H9 (cell line): ENCODE measurements at regions not wholly inside any gene's neighbourhood (a gene's known extent, or its start where the extent isn't known, plus 50 kb on each side); places are given as distances from the start of the nearest gene placed in this dataset.

Experiments
- DNase-seq: peaks from one replicate; pipeline ENCODE4 v3.0.0-alpha.2; 2017
- H2AFZ ChIP-seq: one replicate; pipeline ENCODE4 v1.6.1; 2013; ENCODE audit warnings: mild to moderate bottlenecking, low read length, control low read depth, moderate library complexity
- H2AK5ac ChIP-seq: 2 replicates; pipeline ENCODE4 v1.6.1; 2013; ENCODE audit warnings: low read length, control low read depth, mixed read lengths; ENCODE audit not compliant: insufficient read length
- H2BK120ac ChIP-seq: one replicate; pipeline ENCODE4 v1.6.1; 2013; ENCODE audit warnings: low read depth, mild to moderate bottlenecking, low read length, control low read depth, inconsistent platforms; ENCODE audit not compliant: poor library complexity, severe bottlenecking
- H2BK12ac ChIP-seq: 2 replicates; pipeline ENCODE4 v1.6.1; 2013; ENCODE audit warnings: low read length, control low read depth, mixed read lengths, low read depth; ENCODE audit not compliant: insufficient read length
- H2BK15ac ChIP-seq: 2 replicates; pipeline ENCODE4 v1.6.1; 2013; ENCODE audit warnings: low read depth, low read length, control low read depth
- H2BK20ac ChIP-seq: one replicate; pipeline ENCODE4 v1.6.1; 2013; ENCODE audit warnings: low read depth, mild to moderate bottlenecking, low read length, control low read depth, inconsistent platforms; ENCODE audit not compliant: poor library complexity, severe bottlenecking
- H2BK5ac ChIP-seq: 2 replicates; pipeline ENCODE4 v1.6.1; 2013; ENCODE audit warnings: low read length, control low read depth, mixed read lengths; ENCODE audit not compliant: insufficient read length
- H3K14ac ChIP-seq: 2 replicates; pipeline ENCODE4 v1.6.1; 2013; ENCODE audit warnings: low read length, control low read depth; ENCODE audit not compliant: insufficient read depth
- H3K18ac ChIP-seq: 2 replicates; pipeline ENCODE4 v1.6.1; 2013; ENCODE audit warnings: low read depth, mild to moderate bottlenecking, mixed read lengths, low read length, control low read depth; ENCODE audit not compliant: insufficient read length
- H3K23ac ChIP-seq: 2 replicates; pipeline ENCODE4 v1.6.1; 2013; ENCODE audit warnings: low read length, control low read depth, mixed read lengths, low read depth; ENCODE audit not compliant: insufficient read length
- H3K23me2 ChIP-seq: 2 replicates; pipeline ENCODE4 v1.6.1; 2013; ENCODE audit warnings: low read depth, mild to moderate bottlenecking, mixed read lengths, low read length, control low read depth; ENCODE audit not compliant: insufficient read length, poor library complexity, severe bottlenecking
- H3K27ac ChIP-seq: 2 replicates; pipeline ENCODE4 v1.5.1; 2013; ENCODE audit warnings: low read length, control low read depth, mixed read lengths, low read depth; ENCODE audit not compliant: insufficient read length
- H3K27me3 ChIP-seq: 2 replicates; pipeline ENCODE4 v1.6.1; 2013; ENCODE audit warnings: low read length, control low read depth, inconsistent platforms; ENCODE audit not compliant: insufficient read depth
- H3K4ac ChIP-seq: 2 replicates; pipeline ENCODE4 v1.6.1; 2013; ENCODE audit warnings: low read depth, mild to moderate bottlenecking, control low read depth, inconsistent platforms, low read length, moderate library complexity
- H3K4me1 ChIP-seq: 2 replicates; pipeline ENCODE4 v1.6.1; 2013; ENCODE audit warnings: low read length, control low read depth, inconsistent platforms; ENCODE audit not compliant: insufficient read depth
- H3K4me2 ChIP-seq: 2 replicates; pipeline ENCODE4 v1.6.1; 2013; ENCODE audit warnings: low read length, control low read depth, mixed read lengths; ENCODE audit not compliant: insufficient read length, insufficient read depth
- H3K56ac ChIP-seq: 2 replicates; pipeline ENCODE4 v1.6.1; 2013; ENCODE audit warnings: low read depth, mild to moderate bottlenecking, mixed read lengths, low read length, control low read depth; ENCODE audit not compliant: insufficient read length
- H3K79me1 ChIP-seq: 2 replicates; pipeline ENCODE4 v1.6.1; 2013; ENCODE audit warnings: low read depth, mild to moderate bottlenecking, moderate library complexity, low read length, control low read depth, inconsistent platforms; ENCODE audit not compliant: insufficient read depth, poor library complexity, severe bottlenecking
- H3K79me2 ChIP-seq: 2 replicates; pipeline ENCODE4 v1.6.1; 2013; ENCODE audit warnings: low read length, control low read depth, inconsistent platforms; ENCODE audit not compliant: insufficient read depth
- H3K9ac ChIP-seq: 2 replicates; pipeline ENCODE4 v1.6.1; 2013; ENCODE audit warnings: low read length, control low read depth, mixed read lengths; ENCODE audit not compliant: insufficient read length; ENCODE audit errors: extremely low read depth
- H3K9me3 ChIP-seq: one replicate; pipeline ENCODE4 v1.6.1; 2013; ENCODE audit warnings: low read depth, low read length, inconsistent platforms; ENCODE audit not compliant: control insufficient read depth
- H3T11ph ChIP-seq: one replicate; pipeline ENCODE4 v1.6.1; 2013; ENCODE audit warnings: mild to moderate bottlenecking, low read length, control low read depth, inconsistent platforms
- H4K20me1 ChIP-seq: one replicate; pipeline ENCODE4 v1.6.1; 2013; ENCODE audit not compliant: control insufficient read depth, insufficient read length, insufficient read depth
- H4K5ac ChIP-seq: 2 replicates; pipeline ENCODE4 v1.6.1; 2013; ENCODE audit warnings: low read depth, mild to moderate bottlenecking, mixed read lengths, low read length, control low read depth; ENCODE audit not compliant: insufficient read length
- H4K8ac ChIP-seq: replicated peaks from 2 replicates; pipeline ENCODE4 v1.6.1; 2013; ENCODE audit warnings: low read length, control low read depth, mixed read lengths, low read depth; ENCODE audit not compliant: insufficient read length
- H4K91ac ChIP-seq: 2 replicates; pipeline ENCODE4 v1.6.1; 2013; ENCODE audit warnings: low read depth, mild to moderate bottlenecking, moderate library complexity, mixed read lengths, low read length, control low read depth; ENCODE audit not compliant: insufficient read length
- H3K27ac Mint-ChIP-seq, 3 experiments: 2 replicates in 2 of 3; 3 replicates in 1 of 3; pipeline ENCODE4 v1.8.0; 2020 to 2021; ENCODE audit warnings: mixed read lengths in 3 of 3, mild to moderate bottlenecking in 1 of 3, moderate library complexity in 1 of 3
- H3K27me3 Mint-ChIP-seq: 2 replicates; pipeline ENCODE4 v1.8.0; 2021; ENCODE audit warnings: low read depth, mild to moderate bottlenecking, moderate library complexity, mixed read lengths
- H3K36me3 Mint-ChIP-seq, 3 experiments: 2 replicates in 2 of 3; 3 replicates in 1 of 3; pipeline ENCODE4 v1.8.0; 2020 to 2021; ENCODE audit warnings: low read depth in 3 of 3, mixed read lengths in 3 of 3; ENCODE audit not compliant: insufficient read depth in 1 of 3
- H3K4me1 Mint-ChIP-seq, 2 experiments: 2 replicates each; pipeline ENCODE4 v1.8.0; 2020; ENCODE audit warnings: mixed read lengths in 2 of 2
- H3K4me3 Mint-ChIP-seq, 2 experiments: 2 replicates in 1 of 2; 3 replicates in 1 of 2; pipeline ENCODE4 v1.8.0; 2020 to 2021; ENCODE audit warnings: mild to moderate bottlenecking in 2 of 2, mixed read lengths in 2 of 2, moderate library complexity in 1 of 2
- H3K9me3 Mint-ChIP-seq, 2 experiments: 2 replicates in 1 of 2; 3 replicates in 1 of 2; pipeline ENCODE4 v1.8.0; 2020; ENCODE audit warnings: mild to moderate bottlenecking in 2 of 2, mixed read lengths in 2 of 2, moderate library complexity in 1 of 2
- CTCF ChIP-seq: fragments of 200-600 bp; sonication (generic); conservative IDR thresholded peaks from 3 replicates; pipeline ENCODE4 v1.8.0; 2021; ENCODE audit warnings: antibody characterized with exemption, mild to moderate bottlenecking
- WGBS: extraction: QIAGEN DNeasy Blood & Tissue Kit; methylation state at CpG from one replicate; pipeline ENCODE4 v1.1.7; 2013; ENCODE audit warnings: missing lambda C conversion rate, low lambda C conversion rate, mixed read lengths; ENCODE audit not compliant: insufficient read length; ENCODE audit errors: extremely low coverage; 5-methylcytosine and 5-hydroxymethylcytosine counted together

- no peak overlapping the region for H3K56ac ChIP-seq
- no peaks in the 10 kb centered on the region; the same call in 1 of the 2 replicates for H3K4me1 ChIP-seq
- H3T11ph ChIP-seq = no peak overlapping the region
- H4K91ac ChIP-seq = no peak overlapping the region
- H4K8ac ChIP-seq = no peak overlapping the region
- no peaks in the 10 kb centered on the region for H3K9me3 ChIP-seq
- TF ChIP-seq CTCF = no peak
- no peak for DNase-seq
- H3K4ac ChIP-seq = no peak overlapping the region
- H4K20me1 ChIP-seq = no peaks in the 10 kb centered on the region
- H3K79me2 ChIP-seq = no peaks in the 10 kb centered on the region
- H3K9ac ChIP-seq = no peak overlapping the region
- Mint-ChIP-seq H3K4me3 (no peak overlapping the region), H3K27ac (no peak overlapping the region), H3K4me1 (0 out of 4 replicates have a peak, but pooled peaks cover 0 to 4% of the 10 kb centered on the region in 2 experiments), H3K36me3 (no peaks in the 10 kb centered on the region; a peak in 1 of 7 replicates), H3K27me3 (no peaks in the 10 kb centered on the region), H3K9me3 (0 out of 5 replicates have a peak, but pooled peaks cover 0 to 2% of the 10 kb centered on the region in 2 experiments)
- WGBS = no CpG with 5 or more reads among the region's 3 CpGs
- no peak overlapping the region for H2BK5ac ChIP-seq
- H2AFZ ChIP-seq = no peak overlapping the region
- H3K18ac ChIP-seq = no peak overlapping the region
- H3K4me2 ChIP-seq = no peak overlapping the region
- H2AK5ac ChIP-seq = no peak overlapping the region
- H3K27me3 ChIP-seq = no peaks in the 10 kb centered on the region
- H3K79me1 ChIP-seq = no peaks in the 10 kb centered on the region
- H4K5ac ChIP-seq = no peak overlapping the region
- no peak overlapping the region for H3K23ac ChIP-seq
- H2BK15ac ChIP-seq = no peak overlapping the region
- no peak overlapping the region for H3K27ac ChIP-seq
- no peaks in the 10 kb centered on the region for H3K23me2 ChIP-seq
- H2BK120ac ChIP-seq = no peak overlapping the region
- no peak overlapping the region for H2BK12ac ChIP-seq
- H2BK20ac ChIP-seq = no peak overlapping the region
- no peak overlapping the region for H3K14ac ChIP-seq
Observed at GRCh38 chr4:94038195-94038594, 169.5 kb upstream of the SMARCAD1 start.
